SW 1271 (cell line): ENCODE measurements at regions not wholly inside any gene's neighbourhood (a gene's known extent, or its start where the extent isn't known, plus 50 kb on each side); places are given as distances from the start of the nearest gene placed in this dataset.
A peak's percentile ranks its signal among the peaks of the same experiment; 100 is the strongest.
"Not testable (repeated sequence)": the region's sequence is repeated elsewhere in the genome, so short reads cannot be mapped to it uniquely, and the experiment has no call there.

Source experiments
- DNase-seq, 2 experiments: peaks; one replicate each; lab custom pipeline; 2025; lab: John Stamatoyannopoulos, UW

DNA sequence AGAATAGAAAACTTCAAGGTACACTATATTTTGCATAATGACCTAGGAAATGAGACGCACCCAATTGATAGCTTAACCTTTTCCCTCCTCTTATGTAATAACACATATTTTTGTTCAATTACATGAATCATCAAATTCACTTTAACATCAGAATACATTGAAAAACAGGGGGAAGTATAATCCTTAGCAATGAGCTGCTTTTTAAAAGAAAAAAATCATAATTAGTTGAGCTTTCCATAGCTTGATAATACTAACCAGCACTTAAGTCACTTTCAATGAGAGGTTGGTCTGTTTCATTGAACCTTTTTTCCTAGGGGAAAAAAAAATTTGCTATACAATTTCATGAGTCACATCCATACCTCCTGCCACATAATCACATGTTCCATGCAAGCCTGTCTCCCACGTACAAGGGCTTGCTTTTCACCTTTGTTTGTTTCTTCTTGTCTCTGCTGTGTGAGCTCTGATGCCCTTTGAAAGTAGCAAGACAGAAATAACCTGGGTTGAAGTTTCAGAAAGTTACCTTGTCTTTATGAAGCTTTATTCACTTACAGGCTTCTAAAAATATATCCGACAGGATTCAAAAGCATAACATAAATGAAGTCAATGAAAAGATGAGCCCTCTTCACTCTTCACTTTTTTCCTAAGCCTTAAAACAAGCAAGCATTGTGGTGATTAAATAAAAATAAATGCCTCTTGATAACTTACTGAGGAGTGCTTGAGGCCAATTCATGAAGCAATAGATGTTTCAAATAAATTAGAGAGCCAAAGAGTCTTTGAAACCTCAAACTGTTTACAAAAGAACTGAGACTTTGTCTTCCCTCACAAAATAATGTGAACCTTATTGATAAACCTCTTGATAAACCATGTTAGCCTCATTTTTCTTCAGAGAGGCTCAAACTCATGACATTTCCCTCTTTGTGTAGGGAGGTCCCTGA is 108.5 kb downstream of the FEM1C start:
- no peak for DNase-seq

GRCh38 chr5:115435065-115435777 is 109.4 kb downstream of the FEM1C start:
- DNase-seq: no peak

- DNase-seq: no peak
These were observed 110.7 kb downstream of the FEM1C start for GRCh38 chr5:115433918-115434317.

GRCh38 chr5:115432691-115433090 is 111.9 kb downstream of the FEM1C start:
- DNase-seq: no peak

DNA sequence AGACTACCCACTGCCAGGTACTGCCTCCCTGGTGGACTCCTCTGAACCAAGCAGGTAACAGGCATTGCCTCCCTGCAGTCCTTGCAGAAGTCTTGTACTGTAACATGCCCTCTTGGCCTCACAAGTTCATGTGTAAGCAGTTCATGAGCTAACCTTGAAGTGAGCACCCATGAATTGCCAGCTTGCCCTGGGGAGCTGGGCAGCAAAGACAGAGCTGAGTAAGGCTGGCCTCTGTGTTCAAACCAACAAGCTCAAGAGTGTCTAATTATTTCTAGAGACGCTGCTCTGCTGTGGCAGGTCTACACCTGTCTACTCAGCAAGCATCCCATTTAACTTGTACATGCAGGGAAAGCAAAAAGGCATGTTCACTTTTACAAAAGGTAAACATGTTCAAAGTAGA is 113.5 kb downstream of the FEM1C start:
- DNase-seq: no peak

GRCh38 chr5:115430374-115430773 is 114.2 kb downstream of the FEM1C start:
- no peak for DNase-seq

DNA sequence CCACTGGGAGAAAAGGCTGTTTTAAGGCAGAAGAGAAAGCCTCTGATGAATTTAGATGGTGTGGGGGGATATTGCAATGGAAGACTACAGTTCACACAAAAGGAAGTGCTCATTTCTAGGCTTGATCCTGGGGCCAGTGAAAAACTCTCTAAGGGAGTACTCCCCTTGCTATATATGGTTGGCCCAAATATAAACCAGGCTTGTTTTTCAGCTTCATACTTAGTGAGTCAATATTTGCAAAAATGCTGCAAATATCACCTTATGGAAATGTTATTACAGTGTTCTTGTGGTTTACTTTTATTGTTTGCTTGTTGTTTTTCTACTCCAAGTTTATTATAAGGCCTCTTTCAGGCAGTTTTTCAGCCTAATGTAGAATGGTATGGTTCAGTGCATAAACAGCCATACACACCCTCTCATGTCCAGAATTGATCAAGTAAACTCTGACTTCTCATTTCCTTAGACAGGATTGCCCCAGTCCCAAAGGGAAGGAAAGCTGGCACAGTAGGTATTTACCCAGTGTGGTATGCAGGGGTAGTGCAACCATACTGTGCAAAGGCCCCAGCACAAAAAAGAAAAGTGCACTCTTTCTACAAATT is 115.1 kb downstream of the FEM1C start:
- no peak for DNase-seq

DNA sequence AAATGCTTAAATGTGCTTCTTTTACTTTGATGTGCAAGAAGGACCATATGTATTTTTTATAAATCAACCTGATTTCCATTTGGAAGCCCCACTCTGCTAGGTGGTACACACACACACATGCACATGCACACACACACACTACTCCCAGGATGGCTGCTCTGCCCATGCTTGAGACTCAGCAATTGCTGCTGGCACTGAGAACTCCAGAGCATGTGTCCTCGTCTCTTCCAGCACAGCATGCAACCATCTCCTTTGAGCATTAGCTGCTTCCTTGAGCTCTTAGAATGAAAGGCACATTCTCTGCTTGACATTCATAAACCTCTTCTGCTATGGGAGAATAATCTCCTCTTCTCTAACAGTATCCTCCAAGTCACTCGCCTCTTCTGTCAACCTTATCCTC is 115.9 kb downstream of the FEM1C start:
- no peak for DNase-seq

GRCh38 chr5:115428248-115428647 is 116.3 kb downstream of the FEM1C start:
- DNase-seq: no peak

DNA sequence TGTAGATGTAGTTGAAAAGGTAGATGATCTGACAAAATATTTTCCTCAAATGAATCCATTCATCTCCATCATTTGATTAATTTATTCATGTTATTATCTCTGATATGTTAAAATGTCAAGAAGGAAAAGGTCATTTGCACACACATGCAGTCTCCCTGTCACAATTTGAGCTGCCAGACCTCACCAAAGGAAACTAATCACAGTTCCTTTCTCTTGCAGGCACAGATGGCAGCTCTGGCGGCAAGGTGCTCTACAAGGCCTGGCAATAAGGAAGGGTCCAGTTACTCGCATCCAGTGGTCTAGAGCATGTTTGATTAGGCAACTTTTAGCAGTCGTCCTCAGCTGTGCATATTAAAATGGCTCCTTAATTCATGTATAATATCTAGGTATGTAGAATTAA is 120.1 kb downstream of the FEM1C start:
- DNase-seq: no peak

- no peak for DNase-seq
These were observed 120.5 kb downstream of the FEM1C start for GRCh38 chr5:115424030-115424429.

DNA sequence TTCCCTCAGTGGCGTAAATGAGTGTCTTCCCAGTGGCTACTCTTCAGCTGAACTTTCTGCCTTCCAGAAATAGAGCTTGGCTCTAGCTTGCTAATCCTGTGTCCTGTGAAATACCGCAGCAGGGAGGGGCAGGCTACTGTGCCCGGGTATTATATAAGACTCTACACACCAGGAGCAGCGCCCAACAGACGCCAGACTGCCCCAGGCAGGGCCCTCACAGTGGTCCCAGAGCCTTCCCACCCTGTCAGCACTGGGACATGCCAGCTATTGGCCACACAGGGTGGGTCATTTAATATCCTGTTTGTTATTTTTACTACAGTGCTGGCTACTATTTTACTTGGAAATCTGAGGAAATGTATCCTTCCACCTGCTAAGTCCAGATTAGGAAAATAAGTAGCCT is 121.0 kb downstream of the FEM1C start:
- DNase-seq: no peak

GRCh38 chr5:115423051-115423450 is 121.5 kb downstream of the FEM1C start:
- no peak for DNase-seq

- not testable (repeated sequence) for DNase-seq
These were observed 123.8 kb downstream of the FEM1C start for GRCh38 chr5:115420812-115421211.

DNA sequence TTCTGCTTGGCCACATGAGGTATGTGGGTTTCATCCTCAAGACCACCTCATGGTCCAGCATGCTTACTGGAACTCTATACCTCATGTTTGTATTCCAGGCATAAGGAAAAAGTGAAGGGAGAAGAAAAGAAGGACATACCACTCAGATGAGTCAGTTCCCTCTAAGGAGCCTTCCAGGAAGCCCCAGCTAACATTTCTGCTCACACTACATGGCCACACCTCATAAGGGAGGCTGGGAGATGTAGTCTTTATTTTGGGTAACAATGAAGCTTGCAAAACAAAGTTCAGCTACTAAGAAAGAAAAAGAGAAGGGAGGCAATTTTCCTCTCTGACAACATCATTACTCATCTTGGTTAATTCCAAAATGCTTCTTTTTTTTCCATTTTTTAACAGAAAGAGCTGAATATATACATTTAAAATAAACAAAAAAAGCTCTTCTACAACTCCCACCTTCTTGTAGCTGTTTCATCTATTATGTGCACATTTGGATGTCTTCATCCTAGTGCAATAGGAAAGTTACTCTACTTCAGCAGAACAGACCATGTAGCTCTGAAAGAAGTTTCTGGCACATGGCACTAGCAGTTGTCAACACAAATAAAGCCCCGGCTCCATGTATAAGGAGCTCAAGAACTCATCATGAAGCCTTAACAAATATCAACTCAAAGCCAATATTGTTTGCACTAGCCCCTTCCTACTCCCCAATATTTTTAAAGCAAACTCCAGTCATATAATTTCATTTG is 123.6 kb upstream of the CCDC112 start:
- peak; percentile 65 to 90 for DNase-seq

DNA sequence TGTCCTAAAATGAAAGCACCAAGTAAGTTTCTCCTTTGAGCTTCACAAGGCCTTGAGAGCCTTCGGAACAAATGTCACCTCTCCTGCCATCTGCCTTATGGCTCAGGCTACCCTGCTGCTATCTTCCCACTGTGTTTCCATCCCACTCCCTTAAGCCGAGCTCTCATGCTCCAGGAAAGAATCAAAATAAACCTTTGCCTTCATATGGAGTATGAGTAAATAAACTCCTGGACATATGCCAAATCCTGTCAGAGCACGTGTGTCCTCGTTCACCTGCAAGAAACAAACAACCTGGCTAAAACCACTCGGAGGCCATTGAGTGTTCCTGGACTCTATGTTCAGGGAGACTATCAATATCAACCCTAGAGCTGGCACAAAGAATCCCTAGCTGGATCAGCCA is 122.3 kb upstream of the CCDC112 start:
- DNase-seq: no peak

DNA sequence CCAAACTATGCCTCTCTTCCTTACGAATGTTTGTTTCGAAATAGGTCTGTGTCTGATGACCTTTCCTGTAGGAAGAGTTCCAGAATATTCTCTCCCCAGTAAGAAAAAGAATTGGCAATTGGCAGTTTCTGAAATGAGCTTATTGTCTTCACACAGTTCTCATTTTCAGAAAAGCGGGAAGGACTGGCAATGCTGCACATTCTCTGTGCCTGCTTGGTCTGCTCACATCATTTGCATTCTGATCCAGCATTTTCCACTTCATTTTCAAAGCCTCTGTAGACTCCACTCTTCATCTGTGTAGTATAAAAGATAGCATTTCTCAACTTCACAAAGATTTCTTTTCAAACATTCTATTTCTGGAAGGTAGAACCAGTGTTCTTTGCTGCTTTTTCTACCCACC is 120.6 kb upstream of the CCDC112 start:
- DNase-seq: no peak

GRCh38 chr5:115415143-115415491 is 118.7 kb upstream of the CCDC112 start:
- no peak for DNase-seq

DNA sequence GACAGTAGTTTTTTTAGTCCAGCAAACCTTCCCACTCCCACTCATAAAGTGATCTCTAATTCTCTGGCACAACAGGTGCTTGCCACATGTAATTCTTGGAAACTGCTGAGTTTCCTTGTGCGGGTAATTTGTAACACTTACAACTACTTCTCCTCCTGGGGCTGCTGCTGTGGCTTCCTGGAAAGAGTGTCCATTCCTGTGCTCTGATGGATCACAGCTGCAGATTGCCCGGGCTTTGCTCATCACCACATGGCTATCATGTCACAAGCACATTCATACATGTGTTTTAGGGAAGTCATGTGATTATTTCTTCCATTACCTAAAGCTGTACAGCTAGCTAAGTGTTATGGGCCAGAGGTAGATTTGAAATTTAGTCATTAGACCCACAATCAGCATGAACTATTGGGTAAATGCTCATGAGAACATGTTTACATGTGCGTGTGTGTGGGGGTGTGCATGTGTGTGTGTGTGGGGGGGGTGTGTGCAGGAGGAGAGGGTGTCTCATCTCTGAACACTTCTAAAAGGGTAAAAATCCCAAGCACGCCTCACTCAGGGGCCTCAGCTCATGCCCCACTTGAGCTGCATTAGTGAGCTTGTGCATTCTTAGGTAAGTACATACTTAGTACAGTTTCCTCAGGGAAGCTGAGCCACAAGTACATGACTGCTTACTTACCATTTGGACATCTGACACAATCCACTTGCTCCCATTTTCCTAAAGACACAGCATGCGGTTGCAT is 118.1 kb upstream of the CCDC112 start:
- DNase-seq: no peak

GRCh38 chr5:115413651-115414050 is 117.2 kb upstream of the CCDC112 start:
- no peak for DNase-seq

GRCh38 chr5:115409094-115409493 is 112.6 kb upstream of the CCDC112 start:
- DNase-seq: no peak
